HG03432 (cell line): ENCODE measurements at regions not wholly inside any gene's neighbourhood (a gene's known extent, or its start where the extent isn't known, plus 50 kb on each side); places are given as distances from the start of the nearest gene placed in this dataset.
A peak's percentile ranks its signal among the peaks of the same experiment; 100 is the strongest.
"Not testable (repeated sequence)": the region's sequence is repeated elsewhere in the genome, so short reads cannot be mapped to it uniquely, and the experiment has no call there.

ENCODE experiments used
- ATAC-seq: cut with Tn5 transposase; IDR thresholded peaks from one replicate; pipeline ENCODE4 v1.9.1; 2021; ENCODE audit warnings: mild to moderate bottlenecking, moderate library complexity; ENCODE audit not compliant: unreplicated experiment

- no peak for ATAC-seq
Observed at GRCh38 chr2:53498210-53498609, 269.4 kb upstream of the CHAC2 start.

GRCh38 chr2:53497020-53497419 is 270.6 kb upstream of the CHAC2 start:
- no peak for ATAC-seq

- no peak for ATAC-seq
Observed at GRCh38 chr2:53493210-53493609, 274.4 kb upstream of the CHAC2 start.

GRCh38 chr2:53490659-53491058 is 276.9 kb upstream of the CHAC2 start:
- ATAC-seq = no peak

- ATAC-seq = not testable (repeated sequence)
Observed at GRCh38 chr2:53486185-53486899, 281.3 kb upstream of the CHAC2 start.

GRCh38 chr2:53485021-53485728 is 282.4 kb upstream of the CHAC2 start:
- ATAC-seq = no peak

GRCh38 chr2:53484531-53484930 is 283.1 kb upstream of the CHAC2 start:
- no peak for ATAC-seq

- no peak for ATAC-seq
Observed at GRCh38 chr2:53477517-53477916, 290.1 kb upstream of the CHAC2 start.

GRCh38 chr2:53476834-53477233 is 290.8 kb upstream of the CHAC2 start:
- no peak for ATAC-seq

- ATAC-seq = no peak
Observed at GRCh38 chr2:53475766-53476165, 291.8 kb upstream of the CHAC2 start.

- ATAC-seq = no peak
Observed at GRCh38 chr2:53475321-53475720, 292.3 kb upstream of the CHAC2 start.

GRCh38 chr2:53474914-53475313 is 292.7 kb upstream of the CHAC2 start:
- no peak for ATAC-seq

GRCh38 chr2:53473775-53474311 is 293.8 kb upstream of the CHAC2 start:
- ATAC-seq = no peak

- ATAC-seq = peak; percentile 50
Observed at GRCh38 chr2:53473236-53473635, 294.4 kb upstream of the CHAC2 start.

- ATAC-seq = no peak
Observed at GRCh38 chr2:53467467-53468180, 300.0 kb upstream of the CHAC2 start.

GRCh38 chr2:53463806-53464726 is 303.5 kb upstream of the CHAC2 start:
- ATAC-seq = no peak

GRCh38 chr2:53460937-53461336 is 306.7 kb upstream of the CHAC2 start:
- ATAC-seq = no peak

GRCh38 chr2:53460347-53460746 is 307.3 kb upstream of the CHAC2 start:
- no peak for ATAC-seq

- ATAC-seq = no peak
Observed at GRCh38 chr2:53455094-53455493, 312.5 kb upstream of the CHAC2 start.

- ATAC-seq = no peak
Observed at GRCh38 chr2:53452957-53453748, 314.5 kb upstream of the CHAC2 start.
